NCI-H524 treated with DMSO at 0.1 percent for 48 hours (cell line): ENCODE measurements at regions not wholly inside any gene's neighbourhood (a gene's known extent, or its start where the extent isn't known, plus 50 kb on each side); places are given as distances from the start of the nearest gene placed in this dataset.

Source experiments
- DNase-seq: peaks from one replicate; lab custom pipeline; 2025; lab: John Stamatoyannopoulos, UW

DNA sequence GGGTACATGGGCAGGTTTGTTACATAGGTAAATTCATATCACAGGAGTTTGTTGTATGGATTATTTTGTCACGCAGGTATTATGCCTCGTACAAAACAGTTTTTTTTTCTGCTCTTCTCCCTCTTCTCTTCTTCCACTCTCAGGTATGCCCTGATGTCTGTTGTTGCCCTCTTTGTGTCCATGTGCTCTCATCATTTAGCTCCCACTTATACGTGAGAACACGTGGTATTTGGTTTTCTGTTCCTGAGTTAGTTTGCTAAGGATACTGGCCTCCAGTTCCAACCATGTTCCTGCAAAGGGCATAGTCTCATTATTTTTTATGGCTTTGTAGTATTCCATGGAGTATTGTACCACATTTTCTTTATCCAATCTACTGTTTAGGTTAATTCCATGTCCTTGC is 65.7 kb downstream of the UNC5CL start:
- no peak for DNase-seq

GRCh38 chr6:40972814-40973213 is 66.2 kb downstream of the UNC5CL start:
- no peak for DNase-seq

- DNase-seq, result no peak
Measured at GRCh38 chr6:40972190-40972589, 66.8 kb downstream of the UNC5CL start.

GRCh38 chr6:40968620-40969164 is 70.3 kb downstream of the UNC5CL start:
- no peak for DNase-seq

GRCh38 chr6:40966860-40967259 is 72.2 kb downstream of the UNC5CL start:
- no peak for DNase-seq

DNA sequence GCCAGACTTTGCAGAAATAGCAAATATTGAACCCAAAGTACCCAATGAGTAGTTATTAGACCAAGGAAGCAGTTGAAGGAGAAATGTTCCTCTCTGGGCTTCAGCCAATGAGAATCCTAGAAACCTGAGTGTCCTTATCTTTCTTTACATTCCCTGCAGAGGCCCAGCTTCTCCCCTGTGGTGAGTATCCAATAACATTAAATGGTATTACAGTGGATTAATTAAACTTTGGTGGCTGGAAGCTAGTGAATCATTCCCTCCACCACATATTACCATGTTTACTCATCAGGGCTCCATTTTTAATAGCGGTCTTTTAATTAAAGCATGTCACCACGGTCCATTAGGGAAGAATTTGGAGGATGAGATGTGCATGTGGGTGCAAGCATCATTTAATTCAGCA is 74.0 kb downstream of the UNC5CL start:
- DNase-seq, result no peak

DNA sequence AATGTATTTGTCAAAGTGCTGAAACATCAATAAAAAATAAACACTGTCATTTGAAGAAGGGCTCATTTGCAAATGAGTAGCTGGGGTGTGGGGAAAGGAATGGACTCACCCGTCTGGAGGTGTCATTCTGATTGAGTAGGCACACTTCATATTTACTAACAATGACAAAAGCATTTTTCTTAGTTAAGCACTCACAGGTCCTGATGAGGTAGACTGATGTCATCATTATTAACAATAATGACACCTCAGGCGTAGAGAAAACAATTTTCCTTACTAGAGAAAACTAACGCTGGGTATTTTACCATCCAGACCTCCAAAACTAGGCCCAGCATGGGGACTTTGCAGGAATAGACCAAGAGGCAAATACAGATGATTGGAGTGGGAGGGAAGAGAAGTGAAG is 76.0 kb downstream of the UNC5CL start:
- no peak for DNase-seq

- DNase-seq, result no peak
Measured at GRCh38 chr6:40962241-40962640, 76.8 kb downstream of the UNC5CL start.

DNA sequence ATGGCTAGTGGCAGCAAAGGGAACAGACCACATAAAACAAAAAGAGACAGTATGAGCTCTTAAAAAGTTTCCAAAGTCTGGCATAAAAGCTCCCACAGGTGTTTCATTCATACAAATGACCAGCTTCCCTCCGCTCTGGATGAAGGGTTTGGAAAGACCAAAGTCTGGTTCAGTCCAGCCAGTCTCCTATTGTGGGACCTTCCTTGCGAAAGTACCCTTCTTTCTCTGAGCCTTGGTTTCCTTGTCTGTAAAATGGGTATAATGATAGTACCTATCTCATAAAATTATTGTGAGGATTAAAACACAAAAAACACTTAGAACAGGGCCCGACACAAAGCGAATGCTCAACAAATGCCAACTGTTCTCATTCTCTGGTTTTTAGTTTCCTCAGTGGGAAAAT is 77.2 kb downstream of the UNC5CL start:
- DNase-seq, result no peak

DNA sequence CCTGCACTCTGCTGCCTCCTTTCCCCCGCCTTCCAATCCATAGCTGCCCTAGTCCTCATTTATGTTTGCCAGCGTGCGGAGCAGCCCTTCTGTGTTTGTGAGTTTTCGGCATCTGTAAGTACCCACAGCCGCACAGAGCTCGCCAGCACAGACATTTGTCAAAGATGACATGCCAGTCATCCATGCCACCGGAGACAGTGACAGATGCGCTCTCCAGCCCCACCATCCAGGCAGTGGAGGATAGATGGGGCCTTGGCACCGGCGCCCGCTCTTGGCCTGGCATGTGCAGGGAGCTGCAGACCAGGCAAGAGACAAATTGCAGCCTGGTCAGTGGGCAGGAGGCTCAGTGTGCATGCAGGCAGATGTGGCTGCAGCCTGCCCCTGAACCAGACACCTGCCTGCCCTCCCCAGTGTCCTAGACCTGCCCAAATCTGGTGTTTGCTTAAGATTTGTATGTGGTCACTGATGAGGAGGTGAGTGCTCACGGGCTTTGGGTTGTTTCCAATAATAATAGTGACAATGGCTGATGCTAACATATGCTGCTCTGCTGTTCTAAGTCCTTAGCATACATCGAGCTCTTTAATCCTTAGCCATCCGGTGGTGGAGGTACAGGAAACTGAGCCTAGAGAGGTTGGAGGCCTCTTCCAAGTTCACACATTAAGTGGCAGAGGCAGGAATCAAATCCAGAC is 78.1 kb downstream of the UNC5CL start:
- no peak for DNase-seq

- DNase-seq, result no peak
Measured at GRCh38 chr6:40959781-40960327, 79.2 kb downstream of the UNC5CL start.

- no peak for DNase-seq
Measured at GRCh38 chr6:40958738-40959137, 80.3 kb downstream of the UNC5CL start.

DNA sequence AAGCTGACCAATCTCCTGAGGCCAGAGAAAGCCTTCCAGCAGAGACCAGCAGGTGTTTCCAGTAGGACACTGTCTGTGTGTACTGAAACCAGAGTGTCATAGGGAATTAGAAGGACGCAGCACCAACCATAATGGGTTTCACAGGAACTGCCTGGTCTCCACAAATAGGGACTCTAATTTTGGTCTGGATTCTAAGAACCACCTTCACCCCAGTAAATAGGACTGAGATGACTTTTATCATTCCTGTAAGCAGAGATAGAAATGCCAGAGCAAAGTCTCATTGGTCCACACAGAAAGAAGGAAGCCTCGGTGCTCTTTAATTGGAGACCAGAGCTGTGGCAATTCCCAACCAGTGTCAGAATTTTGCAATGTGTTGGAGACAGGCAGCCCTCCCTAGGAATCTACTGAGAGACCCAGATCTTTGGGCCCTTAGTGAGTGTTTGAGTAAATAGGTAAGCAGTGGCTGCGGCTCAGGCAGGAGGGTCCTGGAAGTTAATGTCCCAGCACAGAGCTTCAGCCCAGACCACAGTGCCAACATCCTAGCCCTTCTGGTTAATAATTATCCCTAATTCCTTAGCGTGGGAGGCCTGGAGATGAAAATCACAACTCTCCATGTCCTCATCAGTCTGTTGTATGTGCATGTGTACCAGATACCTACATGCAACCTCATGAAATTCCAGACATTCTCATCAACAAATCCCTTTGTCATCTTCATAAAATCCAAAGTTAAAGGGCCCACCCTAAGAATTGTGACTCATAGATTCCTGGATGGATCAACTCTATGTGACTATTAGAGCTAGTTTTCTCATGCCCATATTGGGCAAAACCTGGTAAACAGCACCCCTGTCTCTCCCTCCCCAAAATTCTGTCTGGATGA is 81.2 kb downstream of the UNC5CL start:
- DNase-seq, result no peak

GRCh38 chr6:40956936-40957335 is 82.1 kb downstream of the UNC5CL start:
- no peak for DNase-seq

DNA sequence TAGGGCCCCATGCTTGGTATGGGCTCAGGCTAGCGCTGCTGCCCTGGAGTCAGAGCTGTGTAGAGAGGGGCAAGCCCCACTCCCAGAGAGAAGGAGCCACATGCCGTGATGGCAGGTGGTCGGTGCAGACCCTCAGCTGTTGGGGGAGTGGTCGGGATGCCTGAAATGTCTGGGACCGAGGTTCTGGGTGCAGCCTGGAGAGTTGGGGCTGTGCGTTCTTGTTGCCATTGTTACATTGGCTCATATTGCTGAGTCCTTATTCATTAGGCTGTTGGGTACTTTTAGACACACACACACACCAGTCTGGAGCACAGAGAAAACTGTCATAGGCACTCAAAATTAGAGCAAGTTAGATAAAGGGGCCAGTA is 83.9 kb downstream of the UNC5CL start:
- DNase-seq, result no peak

- no peak for DNase-seq
Measured at GRCh38 chr6:40954446-40955177, 84.4 kb downstream of the UNC5CL start.

DNA sequence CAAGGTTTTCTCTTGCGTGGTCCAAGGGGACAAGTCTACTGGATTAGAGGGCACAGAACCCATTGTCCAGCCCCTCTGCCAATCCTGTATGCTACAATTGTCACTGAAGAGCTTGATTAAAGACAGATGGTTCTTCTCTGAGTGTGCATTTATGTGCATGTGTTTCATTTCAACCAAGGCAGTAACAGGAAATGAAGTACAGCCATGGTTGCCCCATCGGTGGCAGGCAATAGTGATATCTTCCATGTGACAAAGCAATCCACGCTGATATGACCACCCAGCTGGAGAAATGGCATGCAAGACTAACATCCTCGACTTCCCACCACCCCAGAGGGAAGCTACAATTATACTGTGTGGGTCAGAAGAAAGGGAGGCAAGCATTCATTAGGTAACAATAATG is 85.5 kb downstream of the UNC5CL start:
- DNase-seq, result no peak

DNA sequence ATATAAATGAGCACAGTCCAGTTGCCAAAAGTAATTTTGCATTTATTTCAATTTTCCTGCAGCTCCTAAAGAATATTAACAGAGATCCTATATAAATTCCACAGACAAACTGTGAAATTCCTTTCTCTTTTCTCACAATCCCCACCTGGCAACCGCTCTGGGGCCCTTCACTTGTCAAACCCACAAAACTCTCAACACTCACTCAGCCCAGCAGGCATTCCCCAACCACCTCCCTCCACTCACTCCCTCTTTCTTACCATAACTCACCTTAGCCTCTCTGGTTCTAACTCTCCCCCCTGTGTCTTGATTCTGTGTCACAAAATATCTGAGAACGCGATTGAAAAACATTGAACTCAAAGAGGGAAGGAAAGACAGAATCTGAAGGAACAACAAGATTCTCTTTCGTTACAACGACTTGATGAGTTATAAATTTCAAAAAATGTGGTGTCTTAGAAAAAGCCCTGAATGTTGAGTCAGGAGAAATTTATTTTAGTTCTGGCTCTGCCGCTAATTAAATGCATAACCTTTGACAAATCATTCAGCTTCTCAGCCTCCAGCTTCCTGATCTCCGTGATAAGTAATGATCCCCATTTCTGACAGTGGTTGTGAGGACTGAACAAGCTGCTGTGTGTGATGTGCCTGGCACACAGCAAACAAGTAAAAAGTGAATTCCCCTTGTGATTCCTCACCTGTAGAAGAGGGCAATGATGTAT is 87.9 kb downstream of the UNC5CL start:
- no peak for DNase-seq

DNA sequence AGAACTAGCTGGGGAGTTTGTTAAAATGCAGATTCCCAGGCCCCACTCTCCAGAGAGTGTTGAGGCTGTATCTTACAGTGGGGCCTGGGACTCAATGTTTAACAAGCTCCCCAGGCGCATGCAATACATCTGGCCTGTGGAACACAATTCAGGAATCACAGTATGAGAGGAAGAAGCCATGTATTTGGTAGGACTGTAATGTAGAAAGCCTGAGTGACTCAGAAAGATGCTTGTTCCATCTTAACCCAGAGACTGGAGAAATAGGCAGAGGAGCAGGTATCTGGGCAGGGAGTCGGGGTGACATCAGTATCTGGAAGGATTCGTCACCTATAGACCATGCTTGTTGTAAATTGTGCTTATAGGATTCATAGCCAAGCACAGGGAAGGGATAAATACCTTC is 90.5 kb downstream of the UNC5CL start:
- DNase-seq, result no peak

DNA sequence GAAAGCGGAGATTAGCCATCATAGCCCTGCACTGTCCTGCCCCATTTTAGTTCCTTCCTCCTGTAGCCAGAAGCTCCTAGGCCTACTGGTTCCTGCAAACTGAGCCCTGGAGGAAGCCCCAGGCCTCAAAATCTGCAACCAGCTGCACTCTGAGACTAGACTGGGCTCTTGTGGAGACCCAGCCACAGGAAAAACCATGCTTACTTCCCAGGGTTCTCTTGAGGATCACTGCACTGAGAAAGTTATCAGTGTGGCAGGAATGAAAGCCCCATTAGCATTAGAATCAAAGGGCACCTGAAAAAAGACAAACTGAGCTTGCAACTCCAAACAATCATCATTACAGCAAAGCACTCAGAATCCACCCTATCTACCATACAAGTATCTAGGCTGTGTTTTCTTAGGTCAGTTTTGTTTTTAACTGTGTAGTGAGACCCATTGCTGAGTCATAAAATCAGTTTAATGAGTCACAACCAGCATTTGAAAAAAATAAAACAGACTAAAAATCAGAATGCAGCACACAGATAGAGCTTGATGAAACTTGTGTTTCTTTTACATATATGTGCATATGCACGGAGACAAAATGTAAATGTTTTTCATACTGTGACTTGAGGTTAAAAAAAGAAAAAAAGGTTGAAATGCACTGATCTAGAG is 91.0 kb downstream of the UNC5CL start:
- no peak for DNase-seq

- no peak for DNase-seq
Measured at GRCh38 chr6:40946738-40947301, 92.2 kb downstream of the UNC5CL start.
